Heart right ventricle (tissue), 16 donors: ENCODE measurements at regions not wholly inside any gene's neighbourhood (a gene's known extent, or its start where the extent isn't known, plus 50 kb on each side); places are given as distances from the start of the nearest gene placed in this dataset.

ENCODE experiments used
- ATAC-seq, 8 donors: fragments of 200-7000 bp; cut with Tn5 transposase; one replicate each; pipeline ENCODE4 v1.9.1; 2020; ENCODE audit warnings: mild to moderate bottlenecking in 8 of 8, moderate library complexity in 8 of 8, moderate number of reproducible peaks in 1 of 8
- DNase-seq, 2 donors: peaks; one replicate each; pipeline ENCODE4 v3.0.0-alpha.2; 2020
- H3K27ac ChIP-seq, 10 donors: fragments of 200-600 bp; sonication (generic) in 2 of 10; one replicate each; pipeline versions ENCODE4 v1.5.0 to v1.8.0; 2020 to 2022; ENCODE audit warnings: mild to moderate bottlenecking in 3 of 10
- H3K27me3 ChIP-seq, 7 donors: fragments of 200-600 bp; one replicate each; pipeline ENCODE4 v1.8.0; 2021 to 2022; ENCODE audit warnings: mild to moderate bottlenecking in 2 of 7
- H3K36me3 ChIP-seq, 9 donors: fragments of 200-600 bp; sonication (generic) in 1 of 9; one replicate each; pipeline versions ENCODE4 v1.5.0 to v1.8.0; 2020 to 2022; ENCODE audit warnings: mild to moderate bottlenecking in 2 of 9
- H3K4me1 ChIP-seq, 9 donors: fragments of 200-600 bp; sonication (generic) in 1 of 9; one replicate each; pipeline versions ENCODE4 v1.5.0 to v1.8.0; 2020 to 2022; ENCODE audit warnings: mild to moderate bottlenecking in 4 of 9
- H3K4me3 ChIP-seq, 10 donors: fragments of 200-600 bp; sonication (generic) in 2 of 10; one replicate each; pipeline versions ENCODE4 v1.5.0 to v1.8.0; 2020 to 2022; ENCODE audit warnings: mild to moderate bottlenecking in 7 of 10, moderate library complexity in 2 of 10
- H3K9me3 ChIP-seq, 11 donors: fragments of 200-600 bp in 10 of 11; sonication (generic) in 2 of 11; one replicate each; pipeline versions ENCODE4 v1.5.0 to v1.8.0; 2013 to 2022; ENCODE audit warnings: mild to moderate bottlenecking in 2 of 11, control low read depth in 1 of 11, moderate library complexity in 1 of 11
- WGBS, 2 donors: extraction: QIAGEN DNeasy Blood & Tissue Kit; methylation state at CpG; one replicate each; pipeline ENCODE4 v1.1.7; 2013; ENCODE audit warnings: inconsistent platforms in 1 of 2; 5-methylcytosine and 5-hydroxymethylcytosine counted together
- intact Hi-C, 10 donors: fragments of 100-400 bp; cut with DNase I; formaldehyde crosslinking; loops; one replicate each; pipeline versions ENCODE4 v1.11.1 to v1.14.2; 2022
- TF ChIP-seq, protein P1 (sequence below), 9 donors: fragments of 200-600 bp; sonication (generic) in 2 of 9; IDR thresholded peaks; one replicate each; pipeline versions ENCODE4 v1.5.0 to v1.8.0; 2021 to 2022; ENCODE audit warnings: antibody characterized with exemption in 9 of 9, mild to moderate bottlenecking in 5 of 9, moderate library complexity in 1 of 9
- donor health status: Arrhythmogenic right ventricular cardiomyopathy.
- donor health status: ischemic (EF 13 %, LVEDD 7.1; RV severe dilation, severe dysfunction).
- donor health status: healthy with polysubstance abuse.
- donor health status: DM: no; HTN: yes; CAD: no.
- donor health status: DM: no; HTN: no; CAD: no.
- donor health status: ischemic (EF 25% LVEDD 6.9; RV normal size, moderate dysfunction).
- donor health status: ischemic (EF 25% LVEDD 5.7; RV mildly dilated, moderate dysfunction).
- donor health status: healthy.
- donor health status: DM: yes; HTN: yes; CAD: no.
- donor health status: Ischemic cardiomyopathy.
- donor health status: ischemic (EF 35%, LVEDD 5.7; RV mildly dilated, moderate dysfunction).
- donor health status: nonischemic (EF 11% LVEDD 7.7; RV severe dilation, severe dysfunction).
- donor health status: DM: yes; HTN: yes; CAD: no.
- donor health status: PGD.
- donor health status: ischemic (EF 29% LVEDD 5.4; RV normal size, mild dysfunction).
- donor health status: nonischemic (EF 23%, LVEDD 6.1; RV moderate dilation, normal function).

DNA sequence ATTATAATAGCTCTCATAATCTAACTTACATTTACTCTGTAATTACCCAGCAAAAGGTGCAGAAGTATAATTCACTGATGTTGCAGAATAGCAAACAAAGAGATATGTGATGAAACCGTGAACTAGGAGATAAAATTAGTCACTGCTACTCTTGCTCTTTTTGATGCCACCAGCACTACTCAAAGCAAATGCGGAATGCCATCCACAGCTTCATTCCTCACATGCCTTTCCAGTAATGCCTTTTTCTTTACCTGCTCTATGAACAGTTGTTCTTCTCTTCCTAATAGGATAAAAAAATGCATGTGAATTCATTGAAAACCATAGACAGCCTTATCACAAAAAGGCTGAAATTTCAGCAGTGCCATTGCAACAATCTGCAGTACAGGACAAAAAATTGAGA, 1129.5 kb downstream of the DIAPH3 start:
- intact Hi-C loops = no loop called here

DNA sequence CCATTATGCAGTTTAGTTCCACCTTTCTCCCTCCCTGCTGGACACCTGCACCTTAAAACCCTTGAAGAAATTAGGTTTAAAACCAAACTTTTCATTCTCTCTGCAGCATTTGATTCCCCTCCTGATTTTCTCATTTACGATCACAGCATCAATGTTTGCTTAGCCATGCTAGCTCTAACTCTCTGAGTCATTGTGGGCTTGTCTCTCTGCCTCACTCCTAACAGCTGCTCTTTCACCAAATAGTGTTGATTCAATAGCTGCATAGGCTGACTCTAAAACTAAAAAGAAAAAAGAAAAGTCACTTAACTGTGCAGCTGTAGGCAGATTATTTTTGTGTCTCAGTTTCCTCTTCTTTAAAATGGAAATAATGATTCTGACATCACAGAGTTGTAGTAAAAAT, 1124.9 kb downstream of the DIAPH3 start:
- Histone ChIP-seq H3K9me3 (peaks cover 0 to 3% (median 0%) of the 10 kb centered on the region in 11 donors), H3K27me3 (no peaks in the 10 kb centered on the region), H3K4me3 (no peak overlapping the region), H3K27ac (no peak overlapping the region), H3K4me1 (no peaks in the 10 kb centered on the region), H3K36me3 (no peaks in the 10 kb centered on the region)
- no peak for ATAC-seq
- no peak for DNase-seq
- intact Hi-C loops = no loop called here
- TF ChIP-seq, protein P1, sequence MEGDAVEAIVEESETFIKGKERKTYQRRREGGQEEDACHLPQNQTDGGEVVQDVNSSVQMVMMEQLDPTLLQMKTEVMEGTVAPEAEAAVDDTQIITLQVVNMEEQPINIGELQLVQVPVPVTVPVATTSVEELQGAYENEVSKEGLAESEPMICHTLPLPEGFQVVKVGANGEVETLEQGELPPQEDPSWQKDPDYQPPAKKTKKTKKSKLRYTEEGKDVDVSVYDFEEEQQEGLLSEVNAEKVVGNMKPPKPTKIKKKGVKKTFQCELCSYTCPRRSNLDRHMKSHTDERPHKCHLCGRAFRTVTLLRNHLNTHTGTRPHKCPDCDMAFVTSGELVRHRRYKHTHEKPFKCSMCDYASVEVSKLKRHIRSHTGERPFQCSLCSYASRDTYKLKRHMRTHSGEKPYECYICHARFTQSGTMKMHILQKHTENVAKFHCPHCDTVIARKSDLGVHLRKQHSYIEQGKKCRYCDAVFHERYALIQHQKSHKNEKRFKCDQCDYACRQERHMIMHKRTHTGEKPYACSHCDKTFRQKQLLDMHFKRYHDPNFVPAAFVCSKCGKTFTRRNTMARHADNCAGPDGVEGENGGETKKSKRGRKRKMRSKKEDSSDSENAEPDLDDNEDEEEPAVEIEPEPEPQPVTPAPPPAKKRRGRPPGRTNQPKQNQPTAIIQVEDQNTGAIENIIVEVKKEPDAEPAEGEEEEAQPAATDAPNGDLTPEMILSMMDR (IDR thresholded peaks at IDR 0.05) = no peak
- WGBS, 2 donors = 89 to 93% methylated on average over 1 of the region's 1 CpG

More for the DNA sequence above, 1129.5 kb downstream of the DIAPH3 start:
- H3K27me3 ChIP-seq = no peaks in the 10 kb centered on the region
- no peak for ATAC-seq
- H3K27ac ChIP-seq = no peak overlapping the region
- no peak overlapping the region for H3K4me3 ChIP-seq
- WGBS, 2 donors = 52 to 66% methylated on average over 2 of the region's 2 CpGs
- H3K4me1 ChIP-seq = no peaks in the 10 kb centered on the region
- no peaks in the 10 kb centered on the region for H3K36me3 ChIP-seq
- DNase-seq = no peak
- peaks cover 0 to 10% (median 0%) of the 10 kb centered on the region in 11 donors for H3K9me3 ChIP-seq
- TF ChIP-seq, protein P1 (IDR thresholded peaks at IDR 0.05) = no peak

DNA sequence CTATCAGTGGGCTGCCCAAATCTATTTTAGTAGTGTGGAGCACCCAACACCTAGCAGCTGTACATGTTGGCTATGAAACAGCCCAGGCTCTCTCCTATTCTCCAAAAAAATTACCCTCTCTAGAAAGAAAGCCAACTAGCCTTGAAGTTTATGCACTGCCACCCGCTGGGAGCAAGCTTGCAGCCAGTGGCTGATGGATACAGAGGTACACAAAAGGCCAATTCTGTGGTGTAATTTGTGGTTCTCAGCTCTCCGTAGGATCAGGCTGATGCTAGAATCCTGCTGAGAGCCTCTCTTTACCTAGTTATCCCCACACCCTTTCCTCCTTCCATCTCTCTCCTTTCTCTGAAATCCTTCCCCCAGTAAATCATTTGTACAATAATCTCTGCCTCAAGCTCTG, 1120.7 kb downstream of the DIAPH3 start:
- no peak overlapping the region for H3K4me3 ChIP-seq
- H3K9me3 ChIP-seq = no peaks in the 10 kb centered on the region
- H3K27me3 ChIP-seq = no peaks in the 10 kb centered on the region
- no peak overlapping the region for H3K27ac ChIP-seq
- H3K36me3 ChIP-seq = no peaks in the 10 kb centered on the region
- TF ChIP-seq, protein P1 (IDR thresholded peaks at IDR 0.05) = no peak
- WGBS, 2 donors = 93 to 98% methylated on average over 2 of the region's 2 CpGs
- ATAC-seq (no peak), DNase-seq (no peak)
- intact Hi-C loops = no loop called here
- no peaks in the 10 kb centered on the region for H3K4me1 ChIP-seq

DNA sequence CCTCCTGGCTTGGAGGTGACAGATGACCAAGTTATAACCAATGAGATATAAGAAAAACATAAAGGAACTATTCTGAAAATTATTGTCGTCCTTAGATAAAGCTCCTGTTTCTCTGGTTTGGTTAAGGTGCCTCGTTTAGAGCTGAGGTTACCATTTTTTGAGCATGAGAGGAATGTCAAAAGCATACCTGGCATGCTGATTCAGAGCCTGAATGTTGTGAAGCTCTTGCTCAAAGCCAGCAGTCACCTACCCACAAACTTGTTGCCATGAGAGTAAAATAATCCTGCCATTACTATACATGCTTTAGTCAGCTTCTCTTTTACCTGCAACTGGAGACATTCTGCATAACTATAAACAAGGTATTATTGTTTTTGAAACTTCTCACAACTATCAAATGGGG, 1116.2 kb downstream of the DIAPH3 start:
- TF ChIP-seq, protein P1 (IDR thresholded peaks at IDR 0.05) = no peak
- Histone ChIP-seq H3K4me3 (no peak overlapping the region), H3K36me3 (no peaks in the 10 kb centered on the region), H3K9me3 (no peaks in the 10 kb centered on the region), H3K27me3 (no peaks in the 10 kb centered on the region), H3K4me1 (no peaks in the 10 kb centered on the region), H3K27ac (no peak overlapping the region)
- ATAC-seq = no peak
- DNase-seq = no peak
- WGBS, 2 donors = 84 to 86% methylated on average over 2 of the region's 2 CpGs
- intact Hi-C loops = no loop called here

DNA sequence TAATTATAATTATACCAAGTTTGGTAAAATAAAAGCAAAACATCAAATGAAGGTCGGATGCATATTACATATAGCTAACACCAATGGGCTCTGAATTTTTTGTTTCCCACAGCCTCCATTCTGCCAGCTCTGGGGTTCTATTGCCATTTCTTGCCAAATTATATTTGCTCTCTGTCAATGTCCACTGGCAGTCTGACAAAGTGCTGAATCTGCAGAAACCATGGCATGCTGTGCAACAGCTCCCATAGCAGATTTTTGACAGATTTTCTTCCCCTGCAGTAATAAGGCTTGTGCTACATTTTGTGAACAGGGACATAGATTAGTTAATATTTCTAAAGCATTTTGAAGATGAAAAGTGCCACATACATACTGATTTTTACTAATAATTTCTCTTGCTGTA, 1102.1 kb downstream of the DIAPH3 start:
- TF ChIP-seq, protein P1 (IDR thresholded peaks at IDR 0.05) = no peak

More for the DNA sequence above, 1102.1 kb downstream of the DIAPH3 start:
- DNase-seq = no peak
- H3K4me1 ChIP-seq = no peaks in the 10 kb centered on the region
- H3K4me3 ChIP-seq = no peak overlapping the region
- H3K9me3 ChIP-seq = no peaks in the 10 kb centered on the region
- H3K36me3 ChIP-seq = no peaks in the 10 kb centered on the region
- ATAC-seq = no peak
- intact Hi-C loops = no loop called here
- H3K27me3 ChIP-seq = no peaks in the 10 kb centered on the region
- H3K27ac ChIP-seq = no peak overlapping the region
- 88 to 95% methylated on average over 1 of the region's 1 CpG for WGBS, 2 donors
